Glomerular endothelial cell (primary cell): ENCODE measurements at regions not wholly inside any gene's neighbourhood (a gene's known extent, or its start where the extent isn't known, plus 50 kb on each side); places are given as distances from the start of the nearest gene placed in this dataset.
"Not testable (repeated sequence)": the region's sequence is repeated elsewhere in the genome, so short reads cannot be mapped to it uniquely, and the experiment has no call there.

Experiments
- DNase-seq: peaks from one replicate; pipeline ENCODE4 v3.0.0-alpha.2; 2011; ENCODE audit warnings: low read depth, low spot score; ENCODE audit errors: extremely low read depth

- no peak for DNase-seq
Observed at GRCh38 chr17:70892527-70892926, 723.2 kb downstream of the KCNJ2 start.

- no peak for DNase-seq
Observed at GRCh38 chr17:70896843-70897242, 727.5 kb downstream of the KCNJ2 start.

GRCh38 chr17:70897446-70897845, 728.1 kb downstream of the KCNJ2 start:
- DNase-seq, result no peak

- no peak for DNase-seq
Observed at GRCh38 chr17:70901870-70902269, 732.5 kb downstream of the KCNJ2 start.

- DNase-seq, result no peak
Observed at GRCh38 chr17:70905796-70906195, 736.5 kb downstream of the KCNJ2 start.

- no peak for DNase-seq
Observed at GRCh38 chr17:70906808-70907207, 737.5 kb downstream of the KCNJ2 start.

GRCh38 chr17:70912716-70913485, 743.6 kb downstream of the KCNJ2 start:
- no peak for DNase-seq

- DNase-seq, result no peak
Observed at GRCh38 chr17:70916469-70916868, 747.1 kb downstream of the KCNJ2 start.

- DNase-seq, result no peak
Observed at GRCh38 chr17:70919241-70919640, 749.9 kb downstream of the KCNJ2 start.

- no peak for DNase-seq
Observed at GRCh38 chr17:70920416-70920815, 751.1 kb downstream of the KCNJ2 start.

GRCh38 chr17:70922268-70922667, 752.9 kb downstream of the KCNJ2 start:
- DNase-seq, result no peak

- no peak for DNase-seq
Observed at GRCh38 chr17:70924776-70925175, 755.4 kb downstream of the KCNJ2 start.

GRCh38 chr17:70929226-70929625, 759.9 kb downstream of the KCNJ2 start:
- no peak for DNase-seq

GRCh38 chr17:70934231-70934630, 764.9 kb downstream of the KCNJ2 start:
- no peak for DNase-seq

GRCh38 chr17:70934835-70935234, 765.5 kb downstream of the KCNJ2 start:
- DNase-seq, result no peak

GRCh38 chr17:70936724-70937123, 767.4 kb downstream of the KCNJ2 start:
- no peak for DNase-seq

- DNase-seq, result no peak
Observed at GRCh38 chr17:70938336-70938735, 769.0 kb downstream of the KCNJ2 start.

- no peak for DNase-seq
Observed at GRCh38 chr17:70945386-70945785, 776.1 kb downstream of the KCNJ2 start.

GRCh38 chr17:70947215-70947614, 777.9 kb downstream of the KCNJ2 start:
- DNase-seq, result no peak

GRCh38 chr17:70947636-70948565, 778.6 kb downstream of the KCNJ2 start:
- DNase-seq, result no peak

- DNase-seq, result not testable (repeated sequence)
Observed at GRCh38 chr17:70953140-70953539, 783.8 kb downstream of the KCNJ2 start.

- DNase-seq, result no peak
Observed at GRCh38 chr17:70955441-70955840, 786.1 kb downstream of the KCNJ2 start.
